NCI-H510A treated with DMSO at 0.1 percent for 48 hours (cell line): ENCODE measurements at regions not wholly inside any gene's neighbourhood (a gene's known extent, or its start where the extent isn't known, plus 50 kb on each side); places are given as distances from the start of the nearest gene placed in this dataset.
A peak's percentile ranks its signal among the peaks of the same experiment; 100 is the strongest.

ENCODE experiments used
- DNase-seq: peaks from one replicate; lab custom pipeline; 2025; lab: John Stamatoyannopoulos, UW

- DNase-seq: no peak
These were observed 418.1 kb downstream of the SLITRK6 start for GRCh38 chr13:85381082-85381481.

- no peak for DNase-seq
These were observed 419.2 kb downstream of the SLITRK6 start for GRCh38 chr13:85379991-85380390.

GRCh38 chr13:85379433-85379832 is 419.8 kb downstream of the SLITRK6 start:
- no peak for DNase-seq

GRCh38 chr13:85377783-85378182 is 421.4 kb downstream of the SLITRK6 start:
- no peak for DNase-seq

GRCh38 chr13:85373322-85373721 is 425.9 kb downstream of the SLITRK6 start:
- no peak for DNase-seq

- no peak for DNase-seq
These were observed 428.0 kb downstream of the SLITRK6 start for GRCh38 chr13:85371254-85371653.

GRCh38 chr13:85368686-85369085 is 430.5 kb downstream of the SLITRK6 start:
- DNase-seq: no peak

- no peak for DNase-seq
These were observed 431.3 kb downstream of the SLITRK6 start for GRCh38 chr13:85367887-85368286.

GRCh38 chr13:85366759-85367417 is 432.3 kb downstream of the SLITRK6 start:
- no peak for DNase-seq

- DNase-seq: peak; percentile 34
These were observed 435.7 kb downstream of the SLITRK6 start for GRCh38 chr13:85363504-85363903.

- DNase-seq: no peak
These were observed 436.2 kb downstream of the SLITRK6 start for GRCh38 chr13:85362980-85363379.

- DNase-seq: no peak
These were observed 452.0 kb downstream of the SLITRK6 start for GRCh38 chr13:85347251-85347650.

- no peak for DNase-seq
These were observed 465.0 kb downstream of the SLITRK6 start for GRCh38 chr13:85334187-85334586.

- no peak for DNase-seq
These were observed 465.7 kb downstream of the SLITRK6 start for GRCh38 chr13:85333506-85334020.

GRCh38 chr13:85332615-85333014 is 466.6 kb downstream of the SLITRK6 start:
- DNase-seq: no peak

GRCh38 chr13:85321734-85322133 is 477.5 kb downstream of the SLITRK6 start:
- DNase-seq: no peak

- DNase-seq: no peak
These were observed 481.4 kb downstream of the SLITRK6 start for GRCh38 chr13:85317781-85318180.

- no peak for DNase-seq
These were observed 482.7 kb downstream of the SLITRK6 start for GRCh38 chr13:85316506-85317025.

GRCh38 chr13:85314686-85315085 is 484.5 kb downstream of the SLITRK6 start:
- peak; percentile 21 for DNase-seq

- DNase-seq: peak; percentile 20
These were observed 485.3 kb downstream of the SLITRK6 start for GRCh38 chr13:85313761-85314503.

GRCh38 chr13:85312071-85312470 is 487.1 kb downstream of the SLITRK6 start:
- DNase-seq: no peak

GRCh38 chr13:85303630-85304029 is 495.6 kb downstream of the SLITRK6 start:
- DNase-seq: no peak

- DNase-seq: no peak
These were observed 500.8 kb downstream of the SLITRK6 start for GRCh38 chr13:85298387-85298924.
